Activated CD8-positive, alpha-beta memory T cell treated with anti-CD3 and anti-CD28 coated beads for 24 hours (primary cell): ENCODE measurements at regions not wholly inside any gene's neighbourhood (a gene's known extent, or its start where the extent isn't known, plus 50 kb on each side); places are given as distances from the start of the nearest gene placed in this dataset.

ENCODE experiments used
- DNase-seq: peaks from one replicate; pipeline ENCODE4 v3.0.0-alpha.2; 2020

DNA sequence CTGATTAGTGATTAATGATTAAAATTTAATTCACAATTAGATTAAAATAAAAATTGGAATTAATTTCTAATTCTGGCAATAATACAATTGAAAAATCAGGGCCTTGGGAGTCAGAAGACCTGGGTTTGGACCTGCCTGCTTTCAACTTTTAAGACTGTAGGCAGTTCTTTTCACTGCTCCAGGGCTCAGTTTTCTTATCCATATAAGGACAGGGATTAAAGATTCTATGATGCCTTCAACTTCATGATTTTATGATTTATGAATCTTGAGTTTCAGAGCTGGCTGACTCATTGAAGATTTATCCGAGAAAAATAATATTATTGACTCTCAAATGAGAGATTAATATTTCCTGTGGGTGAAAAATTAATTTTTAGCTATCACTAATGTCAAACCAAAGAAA, 208.6 kb upstream of the ANKH start:
- no peak for DNase-seq

DNA sequence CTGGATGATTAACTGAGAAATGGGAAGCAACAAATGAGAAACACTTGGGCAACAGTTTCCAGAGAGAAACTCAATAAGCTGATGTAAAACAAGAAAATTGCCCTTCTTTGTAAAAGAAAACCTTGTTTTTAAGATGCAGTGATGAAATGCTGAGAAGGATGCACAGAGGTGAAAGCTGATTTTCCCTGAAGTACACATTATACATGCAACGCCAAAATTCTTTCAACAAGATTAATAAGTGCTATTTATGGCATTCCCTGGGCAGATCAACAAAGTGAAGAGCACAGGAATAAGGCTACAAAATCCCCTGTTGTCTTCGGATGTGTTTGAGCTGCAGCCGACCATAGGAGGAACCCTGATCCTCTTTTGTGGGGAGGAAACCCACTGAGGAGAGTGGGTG, 208.0 kb upstream of the ANKH start:
- no peak for DNase-seq

DNA sequence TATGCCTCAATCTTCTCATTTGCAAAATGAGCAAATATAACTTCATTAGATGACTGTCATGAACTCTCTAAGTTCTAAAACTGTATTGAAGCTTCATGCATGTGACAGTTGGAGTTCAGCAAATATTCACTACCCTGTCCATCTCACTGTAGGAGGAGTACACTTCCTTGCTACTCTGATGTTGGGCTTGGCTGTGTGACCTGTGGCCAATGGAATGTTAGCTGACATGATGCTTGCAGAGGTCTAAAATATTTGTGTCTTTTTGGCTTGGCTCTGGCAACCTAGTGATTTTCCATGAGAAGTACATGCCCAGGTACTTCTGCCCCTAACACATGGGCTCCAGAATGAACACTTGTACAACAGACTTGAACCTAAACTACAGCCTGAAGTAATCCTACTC, 203.1 kb upstream of the ANKH start:
- DNase-seq, result no peak

DNA sequence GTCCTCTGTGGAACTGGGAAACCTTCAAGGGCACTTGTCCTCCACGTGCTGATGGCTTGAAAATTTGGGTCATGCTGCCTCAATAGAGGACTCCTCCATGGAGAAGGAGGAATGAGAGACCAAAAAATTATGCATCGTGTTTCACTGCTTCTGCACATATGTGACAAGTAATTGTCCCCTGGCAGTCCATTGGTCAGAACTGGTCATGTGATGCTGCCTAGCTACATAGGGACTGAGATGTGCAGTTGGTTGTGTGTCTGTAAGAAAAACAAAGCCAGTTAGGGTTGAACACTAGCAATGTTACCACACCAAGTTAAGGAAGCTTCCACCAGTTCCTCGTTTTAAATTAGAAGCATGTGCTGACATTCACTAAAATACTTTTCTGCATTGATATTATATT, 201.9 kb upstream of the ANKH start:
- DNase-seq, result no peak

DNA sequence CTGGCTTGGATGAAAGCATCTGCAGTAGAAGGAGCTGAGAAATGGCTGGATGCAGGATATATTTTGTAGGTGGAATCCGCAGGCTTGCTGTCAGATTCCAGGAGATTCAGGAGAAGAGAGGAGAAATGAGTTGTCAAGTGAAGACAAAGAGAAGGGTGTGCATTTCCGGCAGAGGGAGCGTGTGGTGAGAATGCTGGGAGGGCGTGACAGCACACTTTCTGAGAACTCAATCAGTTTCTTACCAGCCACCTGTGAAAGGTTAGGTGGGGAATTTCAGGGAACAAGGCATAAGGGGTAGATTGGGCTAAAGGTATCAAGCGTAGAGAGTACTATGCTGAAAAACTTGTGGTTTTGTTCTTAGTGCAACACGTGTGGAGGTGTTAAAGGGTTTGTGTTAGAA, 199.3 kb upstream of the ANKH start:
- no peak for DNase-seq

DNA sequence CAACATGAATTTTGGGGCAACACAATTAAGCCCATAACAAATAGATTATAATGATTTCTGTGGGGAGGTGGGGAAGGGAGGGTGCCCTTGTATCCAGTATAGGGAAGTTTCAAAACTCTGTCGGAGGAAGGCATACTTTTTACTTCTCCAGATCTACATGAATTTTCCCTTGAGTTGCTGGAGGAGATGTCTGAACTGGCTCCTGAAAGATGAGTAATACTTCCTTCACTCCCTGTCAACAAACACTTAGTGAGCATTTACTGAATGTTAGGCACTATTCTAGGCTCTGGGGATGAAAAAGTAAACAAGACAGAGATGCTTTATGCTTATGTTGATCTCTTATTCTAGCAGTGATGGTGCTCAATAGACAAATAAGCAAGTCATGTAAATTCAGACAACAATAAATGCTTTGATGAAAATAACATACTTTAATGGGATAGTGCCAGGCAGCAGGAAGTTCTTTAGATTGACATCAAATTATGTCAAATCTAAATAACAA, 197.9 kb upstream of the ANKH start:
- no peak for DNase-seq

DNA sequence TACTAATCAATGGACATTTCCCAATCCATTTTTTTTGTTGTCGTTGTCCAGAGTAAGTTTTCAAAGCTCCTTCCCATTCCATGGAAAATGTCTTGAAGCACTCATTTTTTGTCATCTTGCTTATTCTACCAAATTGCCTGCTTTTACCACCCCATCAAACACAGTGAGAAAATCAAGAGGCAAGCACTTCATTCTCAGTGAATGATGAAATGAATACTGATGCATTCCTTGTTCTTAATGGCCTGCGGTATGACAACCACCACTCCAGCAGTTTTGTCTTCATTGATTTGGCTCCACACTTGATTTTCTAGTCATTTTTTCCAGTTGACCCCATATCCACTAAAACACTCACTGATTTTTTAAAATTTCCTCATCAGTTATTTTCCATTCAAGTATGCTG, 193.5 kb upstream of the ANKH start:
- DNase-seq, result no peak

DNA sequence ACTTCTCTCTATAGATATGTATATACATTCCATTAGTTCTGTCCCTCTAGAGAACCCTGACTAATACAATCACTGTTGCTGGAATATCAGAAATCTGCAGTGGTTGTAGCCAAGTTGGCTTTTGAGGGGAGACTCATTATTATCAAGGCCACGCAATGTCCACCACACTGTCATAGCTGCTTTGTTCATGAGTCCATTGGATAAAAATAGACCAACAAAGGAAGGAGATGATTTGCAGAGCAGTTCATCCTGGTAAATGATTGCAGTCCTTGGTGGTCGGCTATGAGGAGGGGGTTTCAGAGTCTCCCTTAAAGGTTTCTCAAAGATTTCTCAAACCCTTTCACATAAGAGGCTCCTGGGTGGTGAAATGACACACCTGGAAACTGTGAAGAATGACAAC, 192.8 kb upstream of the ANKH start:
- no peak for DNase-seq

DNA sequence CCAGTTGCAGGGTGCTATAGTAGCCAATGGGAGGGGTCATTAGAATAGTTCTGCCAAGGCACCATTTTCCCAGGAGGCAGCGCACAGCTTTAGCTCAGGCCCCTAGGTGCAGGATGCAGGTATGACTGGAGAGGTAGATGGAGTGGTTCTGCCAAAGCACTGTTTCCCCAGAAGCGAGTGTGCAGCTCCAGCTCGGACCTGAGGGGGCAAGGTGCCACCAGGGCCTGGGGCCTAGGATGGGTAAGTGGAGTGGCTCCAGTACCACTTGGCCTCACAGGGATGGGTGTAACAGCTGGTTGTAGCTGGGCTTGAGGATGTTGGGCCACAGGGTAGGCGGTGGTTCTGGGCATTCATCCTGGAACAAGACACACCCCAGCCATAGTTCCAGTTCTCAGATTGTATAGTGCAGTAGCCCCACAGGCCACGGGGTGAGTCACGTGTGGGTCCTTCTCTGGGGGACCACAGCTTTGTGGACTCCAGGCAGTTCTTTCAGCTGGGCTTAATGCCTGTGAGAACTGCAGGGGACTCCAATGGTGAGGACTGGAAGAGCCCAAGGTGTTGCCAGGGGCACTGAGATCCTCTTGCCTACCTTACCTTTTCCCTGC, 185.5 kb upstream of the ANKH start:
- DNase-seq, result no peak

DNA sequence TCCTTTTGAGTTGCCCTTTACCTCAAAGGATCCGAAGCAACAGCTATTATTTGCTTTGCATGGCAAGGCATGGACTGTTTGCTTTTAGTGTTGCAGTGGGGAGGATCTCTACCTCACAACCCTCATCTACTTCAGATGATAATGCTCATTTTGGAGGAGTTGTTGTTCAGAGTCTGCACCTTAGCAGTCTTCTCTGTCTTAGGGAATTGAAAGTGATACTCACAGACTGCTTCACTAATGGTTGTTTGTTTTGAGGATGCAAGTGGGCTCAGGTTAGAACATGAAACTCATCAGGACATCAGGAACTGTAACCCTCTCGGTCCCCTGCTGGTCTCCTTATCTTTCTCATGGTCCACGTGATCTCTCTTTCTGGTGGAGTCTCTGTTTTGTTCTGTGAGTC, 172.9 kb upstream of the ANKH start:
- no peak for DNase-seq

DNA sequence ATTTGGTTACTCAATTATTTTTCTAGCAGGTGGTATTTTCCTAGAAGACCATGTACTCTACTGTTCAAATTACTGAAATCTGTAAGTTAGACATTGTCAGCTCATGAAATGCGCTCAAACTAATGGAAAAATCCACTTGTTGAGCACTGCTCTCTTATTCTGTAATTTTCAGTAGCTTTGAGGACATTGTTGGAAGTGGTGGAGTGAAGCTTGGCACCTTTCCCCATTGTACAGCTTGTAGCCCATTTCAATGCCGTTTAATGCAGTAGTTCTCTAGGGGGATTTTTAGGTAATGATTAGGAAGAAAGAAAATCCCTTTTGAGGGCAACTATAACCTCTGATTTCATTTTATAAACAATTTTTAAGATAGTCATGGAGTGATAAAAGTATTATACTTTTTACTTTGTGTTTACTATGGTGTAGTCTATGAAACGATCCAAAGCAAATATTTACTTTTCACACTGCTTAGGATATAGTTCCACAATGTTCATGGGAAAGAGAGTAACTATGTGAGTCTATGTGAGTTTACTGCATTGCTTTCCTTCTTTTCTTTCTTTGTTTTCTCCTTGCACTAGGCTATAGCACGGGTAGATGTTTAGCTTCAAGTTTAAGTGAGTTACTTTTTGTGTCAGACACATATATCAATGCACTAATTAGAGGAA, 165.8 kb upstream of the ANKH start:
- DNase-seq, result no peak

DNA sequence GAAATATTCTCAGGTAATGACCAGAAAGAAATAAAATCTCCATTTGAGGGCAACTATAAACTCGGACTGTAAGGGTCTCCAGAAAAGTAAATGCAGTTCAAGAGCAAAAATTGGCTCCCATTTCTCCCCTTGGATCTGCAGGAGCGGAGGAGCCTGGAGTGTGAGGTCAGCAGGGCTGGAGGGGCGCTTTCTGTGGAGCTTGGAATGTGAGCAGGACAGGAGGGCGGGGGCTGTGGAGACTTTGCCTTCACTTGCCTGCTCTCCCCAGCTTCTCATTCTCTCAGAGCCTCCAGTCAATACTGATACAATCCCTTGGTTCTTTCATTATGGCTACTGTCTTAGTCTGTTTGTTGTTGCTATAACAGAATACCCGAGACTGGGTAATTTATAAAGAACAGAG, 162.8 kb upstream of the ANKH start:
- no peak for DNase-seq

DNA sequence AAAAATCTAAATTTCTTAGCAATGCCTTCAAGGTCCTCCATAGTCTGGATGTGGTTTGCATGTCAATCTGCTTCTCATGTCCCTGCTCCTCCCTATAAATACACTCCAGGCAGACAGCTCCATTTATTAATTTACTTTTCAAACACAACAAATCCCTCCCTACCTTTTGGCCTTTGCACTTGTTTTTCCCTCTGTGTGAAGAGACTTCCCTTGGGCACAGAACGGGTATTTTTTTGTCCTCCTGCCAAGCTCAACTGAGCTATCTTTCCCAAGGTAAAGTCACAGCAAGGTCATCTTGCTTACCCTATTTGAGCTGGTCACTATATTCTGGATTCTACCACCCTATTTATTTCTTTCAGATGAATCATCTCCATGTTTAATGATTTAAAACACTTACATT, 159.6 kb upstream of the ANKH start:
- DNase-seq, result no peak

DNA sequence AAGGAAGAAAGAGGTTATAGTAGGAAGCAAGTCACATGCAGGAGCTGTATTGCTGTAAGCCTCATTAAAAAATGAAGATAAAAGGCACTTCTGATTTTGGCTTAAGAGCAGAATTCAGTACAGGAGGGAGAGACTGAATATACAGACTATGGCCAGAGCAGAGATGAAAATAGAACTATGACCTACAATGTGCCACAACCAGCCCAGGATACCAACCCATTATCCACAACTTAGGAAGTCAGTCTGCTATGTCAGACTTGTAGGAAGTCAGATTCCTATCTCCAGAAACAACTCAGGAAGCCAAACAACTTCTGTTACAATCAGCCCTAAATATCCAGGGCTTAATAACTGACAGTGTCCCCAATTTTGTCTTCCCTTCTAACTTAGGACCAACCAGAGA, 156.2 kb upstream of the ANKH start:
- no peak for DNase-seq

DNA sequence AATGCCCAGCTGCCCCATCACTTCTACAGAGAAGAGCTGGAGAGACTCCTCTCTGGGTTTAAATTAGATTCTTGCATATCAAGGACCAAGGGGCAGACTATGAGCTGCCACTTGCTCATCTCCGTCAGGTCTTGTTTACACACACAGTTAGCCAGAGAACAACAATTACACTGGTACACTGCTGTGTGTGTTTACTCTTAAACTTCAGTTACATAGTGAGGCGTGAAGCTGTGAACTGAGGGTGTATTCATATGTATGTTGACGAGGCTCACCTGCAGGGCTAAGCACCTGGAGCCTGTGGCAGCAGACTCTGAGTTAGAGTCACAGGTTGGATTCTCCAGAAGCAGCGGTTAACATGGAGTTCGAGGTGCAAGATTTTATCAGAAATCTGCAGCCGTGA, 155.4 kb upstream of the ANKH start:
- DNase-seq, result no peak

DNA sequence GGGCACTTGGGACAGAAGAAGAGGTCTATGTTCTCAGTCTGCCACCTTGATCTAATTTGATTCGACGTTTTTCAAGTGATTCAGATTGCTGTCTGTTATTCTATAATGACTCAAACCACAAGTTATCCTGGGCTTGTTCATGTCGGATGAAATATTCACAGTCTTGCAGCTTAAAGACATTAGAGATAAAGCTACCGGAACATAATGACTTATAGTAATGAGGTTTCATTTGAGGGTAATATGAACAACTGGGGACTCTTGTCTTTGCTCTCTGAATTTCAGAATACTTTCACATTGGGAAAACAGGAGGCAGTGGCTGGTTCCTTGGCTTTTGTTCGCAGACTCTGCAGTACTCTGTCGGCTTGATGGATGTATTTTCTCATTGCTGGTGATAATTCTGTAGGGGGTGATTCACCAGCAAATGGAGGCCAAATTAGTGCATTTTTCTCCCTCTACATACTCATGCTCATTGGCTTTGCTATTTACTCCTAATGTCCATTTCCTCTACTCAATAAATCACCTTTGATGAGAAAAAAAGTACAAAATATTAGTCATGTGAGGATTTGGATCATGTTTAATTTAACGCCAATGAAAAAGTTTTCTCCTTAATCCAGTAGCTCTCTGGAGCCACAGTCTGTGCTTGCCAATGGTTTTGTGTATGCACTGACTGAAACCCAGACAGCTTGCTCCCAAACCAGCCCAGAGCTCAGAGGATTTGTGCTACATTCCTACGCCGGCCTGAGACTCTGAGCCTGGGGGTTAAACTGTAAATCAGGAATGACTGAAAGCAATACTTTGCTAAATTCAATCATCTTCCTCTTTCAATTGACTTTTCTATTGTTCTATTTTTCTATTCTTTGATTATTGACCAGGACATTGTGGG, 154.7 kb upstream of the ANKH start:
- no peak for DNase-seq

DNA sequence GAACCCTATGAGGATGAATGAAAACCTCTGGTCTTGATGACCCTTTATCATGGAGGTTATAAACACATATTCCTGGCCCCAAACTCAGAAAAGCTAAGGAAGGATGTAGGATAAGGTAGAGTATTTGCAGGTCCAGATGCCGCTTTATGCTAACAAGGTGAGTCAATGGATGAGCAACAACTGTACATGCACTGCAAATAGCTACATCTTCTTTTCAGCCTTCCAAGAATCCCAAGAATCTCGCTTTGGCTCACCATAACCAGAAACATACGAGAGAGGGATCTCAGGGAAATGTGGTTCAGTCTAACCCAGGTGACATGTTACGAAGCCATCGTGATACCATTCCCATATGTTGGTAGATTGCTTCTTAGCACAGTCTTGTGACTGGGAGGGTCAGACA, 152.3 kb upstream of the ANKH start:
- no peak for DNase-seq

DNA sequence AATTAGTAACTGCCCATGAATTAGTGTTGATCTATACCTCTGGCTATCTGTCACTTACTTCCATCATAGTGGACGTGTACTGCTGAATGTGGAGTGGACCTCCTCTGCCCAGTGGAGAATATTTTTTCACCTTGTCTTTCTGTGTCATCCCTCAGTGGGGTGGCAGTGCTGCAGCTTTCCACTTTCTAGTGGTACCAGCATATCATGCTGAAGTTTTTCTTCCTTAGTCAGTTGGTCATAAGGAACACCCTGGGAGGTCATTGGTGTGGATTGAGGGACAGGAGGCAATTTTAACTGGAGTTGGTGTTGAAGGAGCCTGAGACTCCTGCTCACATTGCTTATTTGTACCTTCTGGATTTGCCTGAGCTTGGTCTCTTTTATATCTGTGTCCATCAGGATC, 151.7 kb upstream of the ANKH start:
- DNase-seq, result no peak

DNA sequence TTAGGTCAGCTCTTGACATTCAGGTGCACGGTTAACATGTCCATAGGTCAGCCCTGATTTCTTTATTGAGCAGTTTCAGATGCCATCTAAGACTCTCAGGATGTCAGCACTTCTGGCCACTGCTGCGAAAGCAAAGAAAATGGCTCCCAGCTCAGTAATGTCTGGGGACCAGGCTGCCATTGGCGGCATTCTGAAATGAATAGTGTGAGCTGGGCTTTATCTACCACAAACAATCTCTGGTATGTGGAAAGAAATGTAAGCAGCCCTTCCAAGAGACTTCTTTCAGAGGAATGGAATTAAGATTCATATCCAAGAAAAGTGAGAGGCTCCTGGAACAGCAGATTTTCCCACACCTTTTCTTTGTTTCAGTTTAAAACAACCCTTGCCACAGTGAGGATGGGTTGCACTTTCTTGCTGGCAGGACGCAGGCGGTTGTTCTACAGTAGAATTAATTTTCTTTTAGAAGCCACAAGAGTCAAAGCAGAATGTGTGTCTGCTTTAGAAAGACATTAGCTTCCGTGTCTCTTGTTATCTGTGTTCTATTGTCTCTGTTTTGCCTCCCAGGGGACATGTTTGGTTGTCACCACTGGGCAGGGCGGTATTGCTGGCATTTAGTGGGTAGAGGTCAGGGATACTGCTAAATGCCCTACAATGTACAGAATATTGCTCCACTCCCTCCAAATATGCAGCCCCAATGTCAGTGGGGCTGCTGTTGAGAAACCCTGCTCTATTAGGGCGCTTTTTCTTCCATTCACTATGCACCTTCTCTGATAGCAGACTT, 149.9 kb upstream of the ANKH start:
- no peak for DNase-seq

DNA sequence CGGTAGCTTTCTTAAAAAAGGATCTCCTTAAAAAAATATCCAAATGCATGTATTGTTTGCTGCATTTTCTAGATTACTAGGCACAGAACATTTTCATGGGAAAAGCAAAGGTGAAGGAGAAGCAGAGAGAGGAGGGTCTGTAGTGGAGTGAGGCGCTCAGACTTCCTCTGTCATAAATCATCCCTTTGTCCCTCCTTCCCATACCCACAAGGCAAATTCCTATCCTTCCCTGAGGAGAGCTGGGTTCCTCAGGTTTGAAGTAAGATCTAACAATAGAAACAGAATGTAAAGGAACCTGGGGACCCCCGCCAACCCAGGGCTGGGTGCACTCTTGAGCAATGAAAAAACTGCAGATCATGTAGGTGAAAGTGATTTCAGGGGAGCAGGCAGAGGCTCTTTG, 149.2 kb upstream of the ANKH start:
- DNase-seq, result no peak

DNA sequence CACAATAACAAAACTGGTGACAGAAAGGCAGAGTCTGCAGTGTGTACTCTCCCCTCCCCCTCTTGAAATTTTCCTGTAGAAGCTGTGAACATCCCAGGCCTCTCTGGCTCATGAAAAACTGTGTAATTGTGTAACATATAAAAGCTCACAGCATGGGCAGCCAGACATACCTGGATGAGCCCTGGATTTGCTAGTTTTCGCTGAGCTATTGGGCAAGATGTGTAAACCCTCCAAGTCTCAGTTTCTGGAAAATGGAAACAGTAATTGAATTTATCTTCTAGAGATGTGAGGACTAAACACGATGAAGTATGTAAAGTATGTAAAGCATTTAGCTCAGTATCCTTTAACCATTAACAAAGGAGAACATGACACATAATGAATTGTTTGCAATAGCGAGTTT, 143.2 kb upstream of the ANKH start:
- DNase-seq, result no peak

DNA sequence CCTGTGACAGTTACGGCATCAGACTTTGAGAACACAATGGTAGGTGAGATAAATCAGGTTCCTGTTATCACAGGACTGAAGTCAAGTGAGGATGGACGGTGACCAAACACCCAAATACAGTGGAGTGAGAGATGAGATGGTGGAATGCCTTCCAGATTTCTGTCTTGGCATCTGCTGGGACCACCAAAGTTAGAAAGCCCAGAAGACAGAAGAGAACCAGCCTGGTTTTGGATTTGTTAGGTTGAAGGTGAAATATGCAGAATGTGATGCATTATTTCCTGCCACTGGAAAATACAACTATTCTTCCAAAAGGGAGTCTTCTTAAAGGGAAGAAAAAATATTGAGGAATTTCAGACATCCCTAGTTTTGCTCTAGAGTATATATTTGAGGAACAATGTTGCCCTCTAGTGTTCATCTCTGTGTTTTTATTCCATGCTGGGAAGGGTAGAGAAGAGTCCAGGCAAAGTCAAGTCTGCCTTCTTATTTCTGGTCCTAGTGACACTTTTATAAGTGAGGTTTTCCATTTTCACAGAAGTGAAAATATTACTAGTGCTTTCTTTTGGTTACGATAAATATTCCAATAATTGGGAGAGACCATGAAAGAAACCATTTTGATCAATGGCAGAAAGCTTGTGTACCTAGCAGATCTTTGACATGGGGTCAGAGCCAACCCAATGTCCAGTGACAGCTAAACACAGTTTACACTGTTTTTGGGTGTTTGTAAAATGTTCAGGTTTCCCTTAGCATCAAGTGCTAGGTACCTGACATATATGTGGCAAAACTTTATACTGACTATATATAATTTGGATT, 142.3 kb upstream of the ANKH start:
- DNase-seq, result no peak

DNA sequence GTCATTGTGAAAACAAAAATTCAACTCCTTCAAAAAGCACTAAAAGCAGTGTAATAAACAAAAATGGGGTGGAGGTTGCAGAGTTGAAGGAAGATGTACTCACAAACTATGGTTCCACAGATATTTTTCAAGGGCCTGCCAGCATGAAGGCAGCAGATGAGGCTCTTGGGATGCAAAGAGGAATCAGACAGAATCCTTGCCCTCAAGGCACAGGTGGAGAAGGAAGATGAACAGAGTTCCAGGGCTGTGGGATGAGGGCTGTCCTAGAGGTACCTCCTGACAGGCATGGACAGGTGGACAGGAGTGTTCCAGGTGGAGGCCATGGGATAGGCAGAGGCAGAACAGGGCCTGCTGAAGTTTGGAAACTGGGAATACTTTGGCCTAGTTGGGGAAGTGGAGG, 140.5 kb upstream of the ANKH start:
- no peak for DNase-seq
